Spleen (tissue), 11 donors: ENCODE measurements at regions not wholly inside any gene's neighbourhood (a gene's known extent, or its start where the extent isn't known, plus 50 kb on each side); places are given as distances from the start of the nearest gene placed in this dataset.
"Not testable (repeated sequence)": the region's sequence is repeated elsewhere in the genome, so short reads cannot be mapped to it uniquely, and the experiment has no call there.

ENCODE experiments used
- DNase-seq: peaks from one replicate; pipeline ENCODE4 v3.0.0-alpha.2; 2020
- H3K27ac ChIP-seq, 8 donors: fragments of 200-600 bp; sonication (generic) in 7 of 8; 1 replicate in 4 of 8; 2 replicates in 4 of 8; pipeline versions ENCODE4 v1.5.0 to v1.8.0; 2016 to 2021; ENCODE audit warnings: inconsistent platforms in 4 of 8, mild to moderate bottlenecking in 4 of 8, moderate library complexity in 1 of 8
- H3K27me3 ChIP-seq, 7 donors: fragments of 200-600 bp; sonication (generic) in 6 of 7; replicated peaks in 1 of 7; 1 replicate in 4 of 7; 2 replicates in 3 of 7; pipeline versions ENCODE4 v1.5.0 to v1.8.0; 2016 to 2021; ENCODE audit warnings: inconsistent platforms in 3 of 7, mild to moderate bottlenecking in 1 of 7
- H3K36me3 ChIP-seq, 6 donors: fragments of 200-600 bp; sonication (generic) in 5 of 6; 1 replicate in 4 of 6; 2 replicates in 2 of 6; pipeline versions ENCODE4 v1.5.0 to v1.8.0; 2016 to 2021; ENCODE audit warnings: inconsistent platforms in 2 of 6
- H3K4me1 ChIP-seq, 6 donors: fragments of 200-600 bp; sonication (generic) in 5 of 6; 1 replicate in 3 of 6; 2 replicates in 3 of 6; pipeline versions ENCODE4 v1.5.0 to v1.8.0; 2016 to 2021; ENCODE audit warnings: inconsistent platforms in 3 of 6
- H3K4me3 ChIP-seq, 8 donors: fragments of 200-600 bp; sonication (generic) in 7 of 8; 1 replicate in 4 of 8; 2 replicates in 4 of 8; pipeline versions ENCODE4 v1.5.0 to v1.8.0; 2016 to 2021; ENCODE audit warnings: inconsistent platforms in 4 of 8, mild to moderate bottlenecking in 4 of 8, moderate library complexity in 2 of 8
- H3K9me3 ChIP-seq, 8 donors: fragments of 200-600 bp; sonication (generic) in 7 of 8; 1 replicate in 4 of 8; 2 replicates in 4 of 8; pipeline versions ENCODE4 v1.5.0 to v1.8.0; 2016 to 2021; ENCODE audit warnings: inconsistent platforms in 4 of 8
- POLR2A ChIP-seq, 3 donors: fragments of 450-650 bp; IDR thresholded peaks; one replicate each; pipeline ENCODE4 v1.5.1; 2017; ENCODE audit warnings: antibody characterized with exemption in 3 of 3, mild to moderate bottlenecking in 1 of 3
- POLR2AphosphoS5 ChIP-seq, 3 donors: sonication (generic); formaldehyde crosslinking; IDR thresholded peaks; one replicate each; pipeline ENCODE4 v1.5.1; 2017; ENCODE audit warnings: antibody characterized with exemption in 3 of 3
- WGBS, 5 donors: extraction: QIAGEN DNeasy Blood & Tissue Kit in 3 of 5; methylation state at CpG; one replicate each; pipeline versions ENCODE4 v1.1.5 to v1.1.7; 2013 to 2018; 5-methylcytosine and 5-hydroxymethylcytosine counted together
- intact Hi-C: fragments of 100-400 bp; cut with DNase I; formaldehyde crosslinking; loops from one replicate; pipeline ENCODE4 v1.15.0; 2023; ENCODE audit warnings: low total_unique reads
- TF ChIP-seq, protein P1 (sequence below), 11 experiments: fragments of 200-600 bp in 7 of 11; fragments of 450-650 bp in 4 of 11; sonication (generic) in 4 of 11; IDR thresholded peaks in 8 of 11; conservative IDR thresholded peaks in 3 of 11; 1 replicate in 7 of 11; 2 replicates in 4 of 11; pipeline versions ENCODE4 v1.4.0 to v1.8.0; 2016 to 2021; ENCODE audit warnings: antibody characterized with exemption in 11 of 11, inconsistent platforms in 4 of 11, mild to moderate bottlenecking in 1 of 11
- donor health status: healthy with polysubstance abuse.
- donor health status: DM: no; HTN: no; CAD: no; lungs with moderate emphysema.
- donor health status: DM: no; HTN: no; CAD: no.
- donor health status: Bipolar disorder and iron deficiency.
- donor health status: healthy.
- donor health status: DM: no; HTN: no; CAD: no.
- donor health status: DM: yes; HTN: yes; CAD: no.

DNA sequence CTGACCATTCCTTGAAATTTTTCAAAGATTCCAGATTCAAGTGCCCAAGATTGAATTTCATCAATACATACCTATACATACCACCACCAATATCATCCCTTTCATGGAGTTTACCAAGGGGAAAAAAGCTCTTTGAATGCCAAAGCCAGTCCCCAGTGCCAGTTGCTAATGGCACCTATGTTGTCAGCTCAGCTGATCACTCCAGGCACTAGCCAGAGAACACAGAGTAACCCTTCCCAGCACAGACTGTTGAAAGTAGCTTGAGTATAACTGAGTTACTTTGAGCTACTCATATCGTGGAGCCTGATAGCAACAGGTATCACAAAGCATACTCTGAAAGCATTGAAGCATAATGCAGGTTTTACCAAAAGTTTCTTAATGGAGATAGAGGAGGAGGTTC, 133.9 kb upstream of the NFIA start:
- WGBS, 5 donors = 58 to 84% (median 71%) methylated on average over 1 of the region's 1 CpG
- H3K9me3 ChIP-seq = no peaks in the 10 kb centered on the region
- TF ChIP-seq, protein P1, sequence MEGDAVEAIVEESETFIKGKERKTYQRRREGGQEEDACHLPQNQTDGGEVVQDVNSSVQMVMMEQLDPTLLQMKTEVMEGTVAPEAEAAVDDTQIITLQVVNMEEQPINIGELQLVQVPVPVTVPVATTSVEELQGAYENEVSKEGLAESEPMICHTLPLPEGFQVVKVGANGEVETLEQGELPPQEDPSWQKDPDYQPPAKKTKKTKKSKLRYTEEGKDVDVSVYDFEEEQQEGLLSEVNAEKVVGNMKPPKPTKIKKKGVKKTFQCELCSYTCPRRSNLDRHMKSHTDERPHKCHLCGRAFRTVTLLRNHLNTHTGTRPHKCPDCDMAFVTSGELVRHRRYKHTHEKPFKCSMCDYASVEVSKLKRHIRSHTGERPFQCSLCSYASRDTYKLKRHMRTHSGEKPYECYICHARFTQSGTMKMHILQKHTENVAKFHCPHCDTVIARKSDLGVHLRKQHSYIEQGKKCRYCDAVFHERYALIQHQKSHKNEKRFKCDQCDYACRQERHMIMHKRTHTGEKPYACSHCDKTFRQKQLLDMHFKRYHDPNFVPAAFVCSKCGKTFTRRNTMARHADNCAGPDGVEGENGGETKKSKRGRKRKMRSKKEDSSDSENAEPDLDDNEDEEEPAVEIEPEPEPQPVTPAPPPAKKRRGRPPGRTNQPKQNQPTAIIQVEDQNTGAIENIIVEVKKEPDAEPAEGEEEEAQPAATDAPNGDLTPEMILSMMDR (IDR thresholded peaks at IDR 0.05 in 8 of 11, conservative IDR thresholded peaks at IDR 0.05 in 3 of 11) = no peak
- TF ChIP-seq POLR2AphosphoS5 (IDR thresholded peaks at IDR 0.05) (no peak), POLR2A (IDR thresholded peaks at IDR 0.05) (no peak)
- no peak overlapping the region for H3K27ac ChIP-seq
- no peak for DNase-seq
- H3K4me1 ChIP-seq = peaks cover 0 to 5% (median 0%) of the 10 kb centered on the region in 6 donors
- no peaks in the 10 kb centered on the region for H3K36me3 ChIP-seq
- no peaks in the 10 kb centered on the region for H3K27me3 ChIP-seq
- intact Hi-C loops = no loop called here
- no peak overlapping the region for H3K4me3 ChIP-seq

DNA sequence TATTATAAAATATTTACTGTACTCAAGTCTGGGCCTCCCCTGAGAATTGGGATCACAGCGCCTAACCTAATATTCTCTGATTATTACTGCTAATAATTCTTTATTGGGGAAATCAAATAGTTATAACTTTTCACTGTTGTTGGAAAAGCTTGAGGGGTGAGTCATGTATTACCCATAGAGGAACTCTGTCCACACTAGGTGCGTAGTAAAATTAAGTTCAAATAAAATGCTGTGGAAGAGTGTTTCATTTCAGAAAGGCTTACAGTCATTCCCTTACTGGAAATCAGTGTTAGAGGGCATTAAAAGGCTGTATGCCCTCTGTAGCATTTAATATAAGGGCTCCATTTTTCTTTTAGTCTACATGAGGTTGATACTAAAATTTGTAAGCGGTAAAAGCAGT, 135.0 kb upstream of the NFIA start:
- DNase-seq = no peak
- Histone ChIP-seq H3K27ac (no peak overlapping the region), H3K4me1 (peaks cover 0 to 5% (median 0%) of the 10 kb centered on the region in 6 donors), H3K27me3 (no peaks in the 10 kb centered on the region), H3K36me3 (no peaks in the 10 kb centered on the region), H3K9me3 (no peaks in the 10 kb centered on the region), H3K4me3 (no peak overlapping the region)
- TF ChIP-seq POLR2A (IDR thresholded peaks at IDR 0.05) (no peak), POLR2AphosphoS5 (IDR thresholded peaks at IDR 0.05) (no peak)
- TF ChIP-seq, protein P1 (IDR thresholded peaks at IDR 0.05 in 8 of 11, conservative IDR thresholded peaks at IDR 0.05 in 3 of 11) = no peak
- WGBS, 5 donors = 92 to 97% (median 95%) methylated on average over 3 of the region's 3 CpGs
- intact Hi-C loops = no loop called here

DNA sequence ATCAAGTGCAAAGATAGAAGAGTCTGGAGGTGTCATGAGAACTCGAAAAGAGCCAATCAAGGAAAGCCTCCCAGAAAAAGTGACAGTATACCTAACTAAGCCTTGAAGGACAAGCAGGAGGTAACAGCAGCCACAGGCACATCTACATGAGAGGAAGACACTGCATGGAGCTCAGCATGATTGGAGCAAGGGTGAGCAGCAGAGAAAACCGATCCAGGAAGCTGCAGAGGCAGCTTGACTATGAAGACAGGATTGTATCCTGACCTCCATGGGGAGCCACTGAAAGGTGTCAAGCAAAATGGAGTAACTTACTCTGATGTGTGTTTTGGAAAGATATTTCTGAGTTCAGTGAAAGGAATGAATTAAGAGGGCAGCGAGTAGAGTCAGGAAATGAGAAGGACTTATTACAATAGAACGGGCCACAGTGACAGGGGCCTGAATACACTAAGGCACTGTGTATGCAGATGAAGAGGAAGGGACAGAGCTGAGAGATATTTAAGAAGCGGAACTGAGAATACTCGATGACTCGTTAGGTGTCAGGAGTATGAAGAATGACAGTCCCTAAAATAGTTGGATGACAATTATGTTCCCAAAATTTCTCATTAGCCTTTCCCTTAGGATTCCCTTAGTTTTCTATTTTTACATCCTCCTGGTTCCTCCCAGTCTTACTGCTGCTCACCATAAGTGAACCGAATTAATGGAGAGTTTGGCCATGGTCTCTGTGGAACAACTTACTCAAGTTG, 139.3 kb upstream of the NFIA start:
- DNase-seq = no peak
- intact Hi-C loops = no loop called here
- Histone ChIP-seq H3K4me3 (no peak overlapping the region), H3K36me3 (no peaks in the 10 kb centered on the region), H3K9me3 (no peaks in the 10 kb centered on the region), H3K27me3 (no peaks in the 10 kb centered on the region), H3K4me1 (no peaks in the 10 kb centered on the region), H3K27ac (no peak overlapping the region)
- 67 to 75% (median 71%) methylated on average over 8 of the region's 8 CpGs for WGBS, 5 donors
- no peak for TF ChIP-seq POLR2AphosphoS5 (IDR thresholded peaks at IDR 0.05)

DNA sequence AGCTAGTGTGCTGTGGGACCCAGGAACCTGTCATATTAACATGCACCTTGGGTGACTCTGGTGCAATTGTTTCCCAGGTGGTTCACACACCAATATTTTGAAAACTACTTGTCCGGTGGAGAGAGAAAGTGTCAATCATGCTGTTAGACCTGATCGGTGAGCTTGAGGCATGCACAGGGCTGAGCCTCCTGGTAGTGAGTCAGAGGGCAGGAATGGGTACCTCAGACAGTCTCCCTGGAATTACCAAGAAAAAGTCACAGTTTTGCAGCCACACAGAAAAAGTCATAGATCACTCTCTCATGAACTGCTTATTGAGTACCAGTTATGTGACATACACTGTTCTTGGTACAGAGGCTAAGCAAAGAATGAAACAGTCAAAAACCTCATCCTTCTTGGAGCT, 140.1 kb upstream of the NFIA start:
- no peaks in the 10 kb centered on the region for H3K4me1 ChIP-seq
- intact Hi-C loops = no loop called here
- H3K4me3 ChIP-seq = no peak overlapping the region
- TF ChIP-seq, protein P1 (IDR thresholded peaks at IDR 0.05 in 8 of 11, conservative IDR thresholded peaks at IDR 0.05 in 3 of 11) = no peak
- TF ChIP-seq POLR2AphosphoS5 (IDR thresholded peaks at IDR 0.05) = no peak
- TF ChIP-seq POLR2A (IDR thresholded peaks at IDR 0.05) = no peak
- no peak overlapping the region for H3K27ac ChIP-seq
- no peaks in the 10 kb centered on the region for H3K27me3 ChIP-seq
- 99 to 100% (median 100%) methylated on average over 2 of the region's 2 CpGs for WGBS, 5 donors
- DNase-seq = no peak
- no peaks in the 10 kb centered on the region for H3K36me3 ChIP-seq
- no peaks in the 10 kb centered on the region for H3K9me3 ChIP-seq

DNA sequence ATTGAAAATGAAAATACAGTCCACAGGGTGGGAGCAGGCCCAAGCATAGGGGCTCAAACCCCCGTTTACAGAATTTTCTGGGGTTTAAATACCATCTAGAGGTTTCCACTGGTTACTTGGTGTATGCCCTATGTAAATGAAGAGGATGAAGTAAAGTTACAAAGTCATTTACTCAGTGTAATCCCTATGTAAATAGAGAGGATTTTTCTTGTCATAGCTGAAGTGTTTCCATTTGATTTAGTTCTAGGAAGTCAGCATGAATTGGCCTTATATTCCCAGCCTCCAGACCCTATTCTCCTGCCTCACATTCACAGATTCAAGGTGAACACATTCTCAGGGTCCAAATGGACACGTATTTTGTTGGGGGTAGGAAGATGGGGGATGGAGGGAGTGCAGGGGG, 141.7 kb upstream of the NFIA start:
- H3K27me3 ChIP-seq, H3K36me3 ChIP-seq, H3K27ac ChIP-seq, H3K9me3 ChIP-seq, intact Hi-C loops, H3K4me3 ChIP-seq, DNase-seq, H3K4me1 ChIP-seq: not testable (repeated sequence)
- 67 to 89% (median 79%) methylated on average over 2 of the region's 2 CpGs for WGBS, 5 donors
